ENCODE measurements at regions not wholly inside any gene's neighbourhood (a gene's known extent, or its start where the extent isn't known, plus 50 kb on each side); places are given as distances from the start of the nearest gene placed in this dataset.

GRCh38 chr11:23674866-23675265 is 814.6 kb upstream of the CCDC179 start:
- H3K4me1 Mint-ChIP-seq = no peaks in the 10 kb centered on the region
- no peaks in the 10 kb centered on the region for H3K36me3 Mint-ChIP-seq (ENCODE audit: low read depth)
- no peak overlapping the region for H3K27ac Mint-ChIP-seq
- DNase-seq = no peak
- no peaks in the 10 kb centered on the region for H3K9me3 Mint-ChIP-seq
- TF ChIP-seq CTCF (IDR thresholded peaks at IDR 0.05) = no peak
- H3K27me3 Mint-ChIP-seq (ENCODE audit: low read depth, poor library complexity) = no peaks in the 10 kb centered on the region
- no peak overlapping the region for H3K4me3 Mint-ChIP-seq

- H3K9me3 Mint-ChIP-seq = no peaks in the 10 kb centered on the region
- TF ChIP-seq CTCF (IDR thresholded peaks at IDR 0.05) = no peak
- H3K4me3 Mint-ChIP-seq = no peak overlapping the region
- H3K27me3 Mint-ChIP-seq (ENCODE audit: low read depth, poor library complexity) = peaks cover 4% of the 10 kb centered on the region
- H3K27ac Mint-ChIP-seq = no peak overlapping the region
- peaks cover 4% of the 10 kb centered on the region for H3K4me1 Mint-ChIP-seq
- H3K36me3 Mint-ChIP-seq (ENCODE audit: low read depth) = no peaks in the 10 kb centered on the region
- no peak for DNase-seq
Observed at GRCh38 chr11:23679041-23679440, 817.8 kb upstream of the LUZP2 start.

- Mint-ChIP-seq H3K4me3 (no peak overlapping the region), H3K27ac (no peak overlapping the region), H3K9me3 (no peaks in the 10 kb centered on the region), H3K4me1 (peaks cover 7% of the 10 kb centered on the region), H3K36me3 (ENCODE audit: low read depth) (no peaks in the 10 kb centered on the region), H3K27me3 (ENCODE audit: low read depth, poor library complexity) (peaks cover 4% of the 10 kb centered on the region)
- TF ChIP-seq CTCF (IDR thresholded peaks at IDR 0.05) = no peak
- no peak for DNase-seq
Observed at GRCh38 chr11:23679981-23680380, 816.9 kb upstream of the LUZP2 start.

- Mint-ChIP-seq H3K4me1 (peaks cover 12% of the 10 kb centered on the region), H3K36me3 (ENCODE audit: low read depth) (no peaks in the 10 kb centered on the region), H3K4me3 (no peak overlapping the region), H3K27me3 (ENCODE audit: low read depth, poor library complexity) (peaks cover 7% of the 10 kb centered on the region), H3K27ac (no peak overlapping the region), H3K9me3 (no peaks in the 10 kb centered on the region)
- no peak for DNase-seq
- TF ChIP-seq CTCF (IDR thresholded peaks at IDR 0.05) = no peak
Observed at GRCh38 chr11:23680488-23681230, 816.2 kb upstream of the LUZP2 start.

- peak overlapping the region; percentile 31 for H3K27ac Mint-ChIP-seq
Observed at GRCh38 chr11:23684701-23685100, 812.2 kb upstream of the LUZP2 start.

More at GRCh38 chr11:23684701-23685100, 812.2 kb upstream of the LUZP2 start:
- Mint-ChIP-seq H3K4me1 (peaks cover 26% of the 10 kb centered on the region), H3K27me3 (ENCODE audit: low read depth, poor library complexity) (peaks cover 7% of the 10 kb centered on the region), H3K36me3 (ENCODE audit: low read depth) (no peaks in the 10 kb centered on the region), H3K9me3 (no peaks in the 10 kb centered on the region), H3K4me3 (no peak overlapping the region)
- TF ChIP-seq CTCF (IDR thresholded peaks at IDR 0.05) = no peak
- DNase-seq = no peak
